C4-2B (cell line): ENCODE measurements at regions not wholly inside any gene's neighbourhood (a gene's known extent, or its start where the extent isn't known, plus 50 kb on each side); places are given as distances from the start of the nearest gene placed in this dataset.

Experiments
- H3K27ac ChIP-seq: fragments of 450-650 bp; 2 replicates; pipeline ENCODE4 v1.5.1; 2017
- CTCF ChIP-seq: fragments of 450-650 bp; conservative IDR thresholded peaks from 2 replicates; pipeline ENCODE4 v1.5.1; 2017; ENCODE audit warnings: mild to moderate bottlenecking
- ZFX ChIP-seq: fragments of 450-650 bp; IDR thresholded peaks from 2 replicates; pipeline ENCODE4 v1.6.1; 2017

- H3K27ac ChIP-seq: no peak overlapping the region
- TF ChIP-seq CTCF: no peak
- TF ChIP-seq ZFX: no peak
Observed at GRCh38 chr17:52790359-52790955, 631.9 kb upstream of the CA10 start.

GRCh38 chr17:52789829-52790228 lies 631.3 kb upstream of the CA10 start:
- no peak overlapping the region for H3K27ac ChIP-seq
- no peak for TF ChIP-seq CTCF
- TF ChIP-seq ZFX: no peak

- H3K27ac ChIP-seq: no peak overlapping the region
- TF ChIP-seq ZFX (no peak), CTCF (no peak)
Observed at GRCh38 chr17:52776234-52776633, 617.7 kb upstream of the CA10 start.

GRCh38 chr17:52762794-52763167 lies 604.3 kb upstream of the CA10 start:
- no peak overlapping the region for H3K27ac ChIP-seq
- no peak for TF ChIP-seq CTCF
- no peak for TF ChIP-seq ZFX

GRCh38 chr17:52762147-52762793 lies 603.8 kb upstream of the CA10 start:
- H3K27ac ChIP-seq: no peak overlapping the region
- TF ChIP-seq CTCF (no peak), ZFX (no peak)

- H3K27ac ChIP-seq: no peak overlapping the region
- TF ChIP-seq CTCF: no peak
- no peak for TF ChIP-seq ZFX
Observed at GRCh38 chr17:52759864-52760263, 601.4 kb upstream of the CA10 start.

GRCh38 chr17:52758481-52758880 lies 600.0 kb upstream of the CA10 start:
- H3K27ac ChIP-seq: no peak overlapping the region
- no peak for TF ChIP-seq CTCF
- TF ChIP-seq ZFX: no peak
